ENCODE measurements at regions not wholly inside any gene's neighbourhood (a gene's known extent, or its start where the extent isn't known, plus 50 kb on each side); places are given as distances from the start of the nearest gene placed in this dataset.

DNA sequence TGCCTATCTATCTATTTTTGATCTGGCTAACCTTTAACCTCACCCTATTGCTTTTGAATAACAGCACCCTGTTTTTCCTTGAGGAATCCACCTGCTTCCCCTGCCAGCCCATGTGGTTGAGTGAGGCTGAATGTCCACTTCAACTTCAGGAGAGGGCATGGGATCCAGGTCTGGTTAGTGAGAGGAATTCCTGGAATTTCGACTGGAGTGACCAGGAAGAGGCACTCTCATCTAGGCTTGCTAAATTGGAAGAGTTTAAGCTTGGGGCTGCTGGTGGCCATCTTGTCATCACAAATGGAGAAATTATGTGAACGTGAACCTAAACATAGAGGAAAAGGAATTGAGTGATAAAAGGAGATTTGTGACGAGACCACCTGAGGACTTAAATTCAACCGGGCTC, 322.1 kb downstream of the OSTF1 start:
- no peak for DNase-seq (ENCODE audit: low spot score)

DNA sequence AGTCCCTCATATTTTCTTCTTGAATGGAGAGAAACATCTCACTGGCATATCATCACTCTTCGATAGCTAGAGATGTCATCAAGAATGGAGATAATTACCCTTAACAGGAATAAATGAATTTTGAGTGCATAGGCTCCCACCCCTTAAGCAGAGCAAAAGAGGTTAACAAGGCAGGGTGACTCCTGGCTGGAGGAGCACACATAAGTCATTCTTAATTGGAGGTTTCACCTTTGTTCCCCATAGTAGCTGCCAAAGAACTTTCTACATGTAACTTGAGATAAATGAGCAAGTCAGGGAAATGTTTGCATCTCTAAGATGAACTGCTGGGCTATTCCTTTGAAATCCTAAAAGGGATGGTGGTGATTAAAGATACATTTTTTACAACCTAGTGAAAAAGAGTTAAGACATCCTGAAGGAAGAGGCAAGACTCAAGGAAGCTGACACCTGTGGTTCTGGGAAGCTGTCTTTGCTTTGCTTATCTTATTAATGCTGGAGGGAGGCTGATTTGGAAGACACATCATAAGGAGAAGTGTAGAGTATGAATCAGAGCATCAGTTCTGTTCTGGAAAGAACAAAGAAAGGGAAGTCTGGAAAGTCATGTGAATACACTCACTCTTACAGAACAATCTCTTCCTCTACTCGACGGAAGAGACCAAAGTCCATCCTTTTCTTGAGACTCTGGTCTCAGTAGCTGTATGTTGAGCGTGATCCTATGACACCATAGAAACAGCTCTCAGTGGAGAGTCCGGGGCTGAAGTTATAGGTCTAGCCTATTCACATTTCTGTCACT, 326.3 kb downstream of the OSTF1 start:
- DNase-seq (ENCODE audit: low spot score): no peak

DNA sequence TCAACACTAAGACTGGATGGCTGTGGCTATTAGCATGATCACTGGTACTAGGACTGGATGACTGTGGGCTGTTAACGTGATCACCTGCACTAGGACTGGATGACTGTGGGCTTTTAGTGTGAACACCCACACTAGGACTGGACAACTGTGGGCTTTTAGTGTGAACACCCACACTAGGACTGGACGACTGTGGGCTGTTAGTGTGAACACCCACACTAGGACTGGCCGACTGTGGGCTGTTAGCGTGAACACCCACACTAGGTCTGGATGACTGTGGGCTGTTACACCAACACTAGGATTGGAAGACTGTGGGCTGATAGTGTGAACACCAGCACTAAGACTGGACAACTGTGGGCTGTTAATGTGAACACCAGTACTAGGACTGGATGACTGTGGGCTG, 329.2 kb downstream of the OSTF1 start:
- no peak for DNase-seq (ENCODE audit: low spot score)

DNA sequence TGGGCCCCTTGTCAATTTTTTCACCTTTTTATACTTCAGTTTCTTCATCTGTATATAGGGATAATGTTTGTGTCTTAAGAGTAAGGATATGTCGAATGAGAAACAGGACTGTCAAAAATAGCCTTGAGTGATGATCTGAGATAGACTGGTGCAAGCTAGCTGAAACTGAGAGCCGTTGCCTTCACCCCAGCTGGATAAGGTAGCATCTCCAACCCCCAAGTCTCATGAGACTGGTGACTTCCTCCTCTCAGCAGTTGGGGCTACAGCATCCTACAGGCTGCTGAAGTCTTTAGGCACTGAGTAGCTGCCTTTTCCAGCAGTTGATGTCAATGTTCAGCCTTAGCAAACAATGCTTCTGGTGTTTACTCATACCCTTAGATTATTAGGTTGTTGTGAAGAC, 330.2 kb downstream of the OSTF1 start:
- DNase-seq (ENCODE audit: low spot score): no peak

DNA sequence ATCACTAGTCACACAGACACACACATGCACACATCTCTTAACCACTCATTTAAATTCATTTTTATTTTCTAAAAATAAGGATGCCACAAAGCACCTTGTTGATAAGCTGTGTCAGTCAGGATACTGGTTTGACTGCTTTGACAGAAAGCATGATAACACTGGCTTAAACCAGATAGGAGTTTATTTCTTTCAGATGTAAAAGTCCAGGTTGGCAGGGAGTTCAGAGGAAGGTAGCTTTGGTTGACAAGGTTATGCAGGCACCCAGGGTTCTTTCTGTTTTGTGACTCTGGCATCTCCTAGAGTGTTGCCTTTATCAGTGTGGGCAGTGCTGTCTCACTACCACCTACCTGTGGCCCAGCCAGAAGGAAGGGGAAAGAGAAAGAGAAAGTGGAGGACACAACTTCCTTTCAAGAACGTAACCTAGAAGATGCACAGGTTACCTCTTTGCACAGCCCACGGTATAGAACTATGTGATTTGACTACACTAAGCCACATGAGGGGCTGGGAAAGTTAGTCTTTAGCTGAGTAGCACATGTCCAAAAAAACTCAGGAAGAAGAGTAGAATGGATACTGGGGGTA, 334.7 kb downstream of the OSTF1 start:
- no peak for DNase-seq (ENCODE audit: low spot score)

DNA sequence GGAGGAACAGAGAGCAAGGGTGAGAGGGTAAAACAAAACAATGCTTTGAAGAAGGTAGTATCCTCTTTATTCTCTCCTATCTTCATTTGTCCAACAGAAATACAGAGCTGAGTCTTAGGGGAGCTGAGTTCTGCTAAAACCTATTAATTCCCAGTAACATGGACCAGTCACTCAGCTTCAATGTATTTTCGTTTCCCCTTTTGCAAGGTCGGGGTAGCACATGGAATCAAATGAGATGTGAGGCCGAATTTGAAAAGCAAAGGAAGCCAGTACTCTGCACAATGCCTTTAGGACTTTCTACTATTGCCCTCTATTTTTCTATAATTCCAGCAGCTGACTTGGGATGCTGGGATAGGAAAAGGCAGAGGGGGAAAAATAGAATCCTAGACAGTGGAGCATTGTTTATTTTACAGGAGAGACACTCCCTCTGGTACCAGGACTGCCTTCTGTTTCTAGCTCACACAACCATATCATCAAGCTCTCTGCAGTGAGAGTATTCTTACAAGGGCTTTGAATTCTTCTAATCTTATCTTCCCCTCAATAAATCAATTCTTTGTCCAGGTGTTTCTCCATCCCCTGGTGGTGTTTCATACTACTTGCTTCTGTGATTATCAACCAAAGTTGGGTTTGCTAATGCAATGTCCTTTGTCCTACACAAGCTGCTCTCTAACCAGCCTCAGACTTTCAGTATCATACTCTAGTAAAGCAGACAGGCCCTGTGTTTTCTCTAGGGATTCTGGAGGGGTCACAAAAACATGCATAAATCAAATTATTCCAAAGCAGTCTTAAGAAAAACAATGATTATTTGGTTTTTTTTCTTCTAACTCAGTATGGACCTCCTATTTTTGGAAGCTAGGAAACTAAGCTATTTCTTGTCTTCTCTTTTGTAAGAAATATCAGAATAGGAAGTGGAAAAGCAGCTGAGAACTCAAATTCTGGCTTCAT, 341.5 kb downstream of the OSTF1 start:
- no peak for DNase-seq (ENCODE audit: low spot score)

DNA sequence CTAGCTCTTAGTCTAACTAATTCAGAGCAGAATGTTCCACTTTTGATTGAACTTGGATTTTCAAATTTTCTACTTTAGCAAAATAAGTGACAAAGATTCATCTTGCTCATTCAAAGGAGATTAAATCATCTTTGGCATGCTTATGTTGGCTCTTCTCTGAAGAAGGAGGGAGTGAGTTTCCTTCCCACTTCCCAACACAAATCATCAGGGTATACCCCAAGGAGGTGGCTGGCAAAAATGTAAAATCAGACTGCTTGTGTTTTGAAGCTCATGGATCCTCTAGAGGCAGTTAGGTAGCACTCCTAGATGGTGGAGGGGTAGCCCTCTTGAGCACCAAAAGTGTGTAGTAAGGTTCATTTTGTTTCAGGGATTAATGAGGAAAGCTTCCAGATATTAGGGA, 343.1 kb downstream of the OSTF1 start:
- DNase-seq (ENCODE audit: low spot score): no peak

DNA sequence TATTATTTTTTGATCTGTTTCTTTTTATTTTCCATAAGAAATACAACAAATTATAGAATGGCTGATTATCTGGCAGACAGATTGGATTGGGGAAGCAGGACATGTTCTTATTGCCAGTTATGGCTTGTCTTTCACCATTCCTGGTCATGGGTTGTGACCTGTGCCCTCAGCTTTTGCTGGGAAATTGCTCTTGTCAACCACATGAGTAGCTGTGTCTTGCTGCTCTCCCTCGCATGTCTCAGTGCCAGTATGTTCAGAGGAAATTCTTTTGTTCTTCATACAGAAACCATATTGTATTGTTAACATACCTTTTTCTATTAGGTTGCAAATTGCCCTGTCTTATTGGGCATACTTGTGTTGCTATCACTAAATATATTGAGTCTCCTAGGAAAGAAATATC, 344.1 kb downstream of the OSTF1 start:
- no peak for DNase-seq (ENCODE audit: low spot score)

DNA sequence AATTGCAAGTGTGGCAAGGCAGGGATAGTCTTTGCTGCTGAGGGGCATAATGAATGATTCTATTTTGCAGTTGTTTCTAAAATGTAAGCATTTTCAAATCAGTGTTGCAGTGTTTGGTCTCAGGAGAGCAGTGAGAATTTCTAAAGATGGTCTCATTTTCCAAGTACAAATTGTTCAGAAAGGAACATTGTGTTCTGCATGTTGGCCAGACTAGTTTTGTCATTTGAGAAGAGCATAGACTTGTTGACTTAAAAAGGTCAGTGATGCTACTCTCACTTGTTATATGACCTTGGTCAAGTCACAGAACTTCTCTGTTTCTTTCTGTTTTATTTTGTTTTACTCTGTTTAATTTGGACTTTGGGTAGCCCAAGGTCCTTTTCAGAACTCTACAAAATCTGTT, 344.6 kb downstream of the OSTF1 start:
- DNase-seq (ENCODE audit: low spot score): no peak

DNA sequence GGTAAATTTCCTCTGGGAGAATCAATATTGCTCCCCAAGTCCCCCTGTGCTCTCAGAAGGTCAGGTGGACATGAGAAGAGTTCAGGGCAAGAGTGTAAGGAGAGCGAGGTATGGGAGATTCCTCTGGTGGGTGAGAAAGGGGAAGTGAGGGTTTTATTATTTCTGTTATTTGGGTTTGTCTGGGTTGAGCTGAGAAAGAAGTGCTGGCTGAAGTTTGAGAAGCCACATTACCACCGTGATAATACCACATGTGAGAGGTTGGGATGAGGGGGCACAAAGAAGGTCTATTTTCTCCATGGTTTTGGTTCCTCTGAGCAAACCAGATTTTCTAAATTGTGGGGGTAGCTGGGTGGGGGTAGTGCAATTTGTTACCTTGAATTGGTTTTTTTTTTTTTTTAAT, 350.4 kb downstream of the OSTF1 start:
- DNase-seq (ENCODE audit: low spot score): no peak

DNA sequence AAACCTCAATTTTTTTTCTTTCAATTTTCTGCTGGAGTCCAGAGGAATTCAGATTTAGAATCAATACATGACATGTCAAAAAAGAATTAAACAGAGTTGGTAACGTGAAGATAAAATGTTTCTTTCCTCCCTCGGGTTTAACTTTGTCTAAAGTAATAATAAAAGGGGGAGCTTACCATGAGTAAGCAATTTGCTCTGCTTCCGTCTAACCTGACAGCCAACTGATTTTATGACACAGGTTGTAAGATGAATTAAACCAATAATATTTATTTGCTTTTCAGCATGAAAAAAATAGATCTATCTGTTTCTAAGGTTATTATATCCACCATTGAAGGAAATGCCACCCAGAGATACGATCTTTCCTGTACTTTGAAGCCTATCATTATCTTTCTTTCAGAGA, 352.6 kb downstream of the OSTF1 start:
- no peak for DNase-seq (ENCODE audit: low spot score)

DNA sequence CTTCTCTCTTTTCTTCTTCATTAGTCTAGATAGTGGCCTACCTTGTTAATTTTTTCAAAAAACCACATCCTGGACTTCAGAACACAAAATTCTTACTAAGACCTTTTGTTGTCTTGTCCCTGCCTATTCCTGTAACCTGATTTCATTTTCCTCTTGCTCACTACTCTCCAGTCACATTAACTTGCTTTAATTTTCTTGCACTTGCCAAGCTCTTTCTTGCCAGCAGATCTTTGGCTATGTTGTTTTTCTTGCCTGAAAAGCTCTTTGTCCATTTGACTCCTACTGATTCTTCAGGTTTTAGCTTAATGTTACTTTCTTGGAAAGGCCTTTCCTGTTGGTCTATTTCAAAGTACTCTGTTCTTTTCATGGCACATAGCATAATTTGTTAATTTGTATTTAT, 356.8 kb downstream of the OSTF1 start:
- DNase-seq (ENCODE audit: low spot score): no peak

DNA sequence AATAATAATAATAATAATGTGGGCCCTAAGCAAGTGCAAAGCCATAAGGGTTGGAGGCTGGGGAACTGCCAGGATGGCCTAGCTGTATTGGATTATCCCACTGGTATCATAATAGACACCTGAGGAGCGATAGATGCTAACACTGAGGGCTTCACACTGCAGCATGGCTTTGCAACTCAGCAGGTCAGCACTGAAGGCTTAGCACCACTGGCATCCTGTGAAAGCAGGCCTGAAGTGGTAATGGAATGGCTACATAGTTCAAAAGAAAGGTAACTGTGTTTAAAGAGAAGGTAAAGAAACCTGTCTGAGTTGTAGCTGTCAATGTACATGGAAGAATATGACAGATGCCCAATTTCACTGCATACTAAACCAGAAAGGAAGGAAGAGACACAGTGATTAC, 359.0 kb downstream of the OSTF1 start:
- DNase-seq (ENCODE audit: low spot score): no peak

DNA sequence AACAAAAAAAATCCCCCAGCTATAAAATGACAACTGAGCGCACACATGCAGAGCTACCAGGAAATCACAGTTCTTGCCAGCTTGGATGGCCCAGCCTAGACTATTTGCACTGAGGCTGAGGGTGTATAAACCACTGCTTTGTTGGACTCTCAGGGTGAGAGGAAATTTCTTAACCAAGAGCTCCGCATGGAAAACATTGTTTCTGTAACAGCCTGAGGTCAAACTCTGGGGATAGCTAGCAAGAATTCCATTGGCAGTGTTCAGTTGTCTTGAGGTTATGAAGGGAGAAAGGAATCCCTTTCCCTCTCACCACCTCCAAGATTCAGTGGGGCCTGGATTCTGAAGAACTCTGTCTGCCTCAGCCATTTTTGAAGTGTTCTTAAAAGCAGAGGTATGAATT, 360.0 kb downstream of the OSTF1 start:
- DNase-seq (ENCODE audit: low spot score): no peak

DNA sequence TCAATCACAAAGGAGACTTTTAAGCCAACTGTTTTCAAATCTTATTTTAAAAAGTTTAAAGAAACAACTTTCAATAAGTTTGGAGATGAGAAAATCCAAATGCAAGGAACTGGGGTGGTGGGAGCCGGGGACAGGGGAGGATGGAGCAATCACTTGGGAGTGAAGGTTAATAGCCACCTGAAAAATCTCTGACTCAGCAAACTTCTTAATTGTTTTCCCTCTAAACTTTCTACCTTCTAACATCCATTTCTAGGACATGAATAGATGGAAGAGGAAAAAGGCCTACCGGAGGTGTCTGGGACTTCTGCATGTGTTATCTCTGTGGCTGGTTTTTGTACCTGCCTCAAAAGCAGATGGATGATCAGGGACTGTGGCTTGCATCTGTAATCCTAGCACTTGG, 360.6 kb downstream of the OSTF1 start:
- DNase-seq (ENCODE audit: low spot score): no peak

DNA sequence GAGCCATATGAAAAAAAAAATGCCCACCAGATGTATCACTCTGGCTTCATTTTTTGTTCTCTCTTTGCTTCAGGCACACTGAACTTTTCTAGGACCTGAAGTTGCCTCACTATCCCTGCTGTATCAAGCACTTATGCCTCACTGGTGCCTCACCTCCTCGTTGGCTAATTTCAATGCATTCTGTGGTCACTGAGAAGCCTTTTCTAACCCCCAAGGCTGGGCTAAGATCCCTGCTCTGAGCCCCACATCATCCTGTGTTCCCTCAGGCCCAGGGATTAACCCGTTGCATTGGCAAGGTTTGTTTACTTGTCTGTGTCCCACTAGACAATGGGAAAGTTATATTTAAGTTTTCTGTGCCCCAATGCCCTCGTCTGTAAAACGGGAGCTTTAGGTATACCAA, 362.7 kb downstream of the OSTF1 start:
- no peak for DNase-seq (ENCODE audit: low spot score)

DNA sequence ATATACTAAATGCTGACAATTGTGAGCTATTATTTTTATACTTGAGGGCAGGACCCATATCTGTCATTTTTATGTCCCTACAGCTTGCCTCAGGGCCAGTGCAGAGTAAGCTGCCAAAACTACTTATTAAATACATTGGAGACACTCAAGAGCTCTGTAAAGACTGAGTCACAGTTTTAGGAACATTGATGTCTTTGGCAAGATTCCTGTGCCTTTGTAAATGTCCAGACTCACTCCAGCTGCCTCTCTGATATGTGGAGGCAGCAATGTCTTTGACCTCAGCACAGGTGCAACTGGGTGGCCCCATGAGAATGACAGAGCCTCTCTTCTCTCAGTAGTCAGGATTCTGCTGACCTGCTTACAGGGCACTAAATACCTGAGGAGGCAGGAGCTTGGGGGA, 363.2 kb downstream of the OSTF1 start:
- no peak for DNase-seq (ENCODE audit: low spot score)

DNA sequence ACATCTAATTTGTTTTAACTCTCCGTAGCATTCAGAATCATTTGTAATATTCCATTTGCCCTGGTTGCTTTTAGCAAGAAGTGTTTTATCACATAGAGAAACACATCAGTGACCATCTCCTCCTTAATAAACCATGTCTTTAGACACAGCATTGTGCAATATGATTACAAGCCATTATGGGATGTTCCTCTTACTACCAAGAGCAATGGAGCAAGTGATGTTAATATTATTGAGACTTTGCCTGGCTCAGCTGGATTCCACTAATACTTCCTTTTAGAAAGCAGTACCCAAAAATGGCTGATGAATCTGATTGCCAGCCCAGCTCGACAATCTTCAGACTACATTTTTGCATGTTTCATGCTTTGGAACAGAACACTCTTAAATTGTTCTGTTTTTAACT, 364.2 kb downstream of the OSTF1 start:
- DNase-seq (ENCODE audit: low spot score): no peak

DNA sequence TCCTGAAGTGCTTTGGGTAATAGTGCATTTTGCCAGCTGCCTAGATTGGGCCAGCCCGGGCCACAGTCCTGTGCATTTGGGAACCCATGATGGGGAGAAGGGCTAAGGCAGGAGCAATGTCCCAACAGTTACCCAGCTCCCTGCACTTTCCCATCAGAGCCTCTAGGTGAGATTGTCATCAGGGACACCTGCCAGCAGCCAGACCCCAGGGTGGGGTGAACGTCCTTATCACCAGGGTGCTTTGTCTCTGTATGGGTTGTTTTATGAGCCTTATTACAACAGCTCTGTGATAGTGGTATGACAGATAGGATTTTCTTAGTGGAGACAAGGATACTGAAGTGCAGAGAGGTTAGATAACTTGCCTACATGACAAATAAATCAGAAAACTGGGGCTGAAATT, 365.7 kb downstream of the OSTF1 start:
- DNase-seq (ENCODE audit: low spot score): no peak

DNA sequence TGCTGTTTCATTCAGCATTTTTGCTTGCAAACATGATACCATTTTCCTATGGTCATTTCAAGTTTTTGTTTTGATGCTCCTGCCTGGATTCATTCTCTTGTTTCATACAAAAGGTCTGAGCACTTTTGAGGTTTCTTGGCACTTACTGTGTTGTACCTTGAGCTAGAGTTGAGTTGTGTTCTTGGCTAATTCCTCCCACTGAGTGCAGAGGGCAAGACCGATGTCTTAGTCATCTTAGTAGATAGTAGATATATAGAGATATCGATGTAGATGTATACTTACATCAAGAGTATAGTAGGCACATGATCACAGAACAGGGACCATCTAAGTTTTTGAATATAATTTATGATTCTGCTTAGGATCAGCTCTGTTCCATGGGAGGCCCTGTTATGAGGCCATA, 366.6 kb downstream of the OSTF1 start:
- no peak for DNase-seq (ENCODE audit: low spot score)

DNA sequence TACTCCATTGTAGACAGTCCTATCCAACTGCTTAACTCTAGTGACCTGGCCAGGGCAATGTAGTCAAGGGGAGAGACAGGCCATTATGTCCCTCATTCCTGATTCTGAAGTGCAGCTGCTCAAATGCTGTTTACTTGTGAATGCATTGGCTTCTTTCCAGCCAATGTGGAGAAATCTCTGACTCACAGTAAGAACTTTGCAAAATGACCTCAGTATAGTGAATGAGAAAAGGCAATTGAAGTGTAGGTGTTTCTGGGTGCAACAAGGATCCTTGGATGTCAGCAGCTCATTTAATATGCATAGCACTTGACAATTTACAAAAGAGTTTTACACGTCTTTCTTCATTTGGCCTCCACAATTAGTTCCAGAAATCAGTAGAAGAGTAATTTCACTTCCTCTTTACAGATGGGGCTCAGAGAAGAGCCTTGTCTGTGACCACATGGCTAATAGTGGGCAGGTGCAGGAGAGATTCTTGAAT, 367.2 kb downstream of the OSTF1 start:
- no peak for DNase-seq (ENCODE audit: low spot score)

DNA sequence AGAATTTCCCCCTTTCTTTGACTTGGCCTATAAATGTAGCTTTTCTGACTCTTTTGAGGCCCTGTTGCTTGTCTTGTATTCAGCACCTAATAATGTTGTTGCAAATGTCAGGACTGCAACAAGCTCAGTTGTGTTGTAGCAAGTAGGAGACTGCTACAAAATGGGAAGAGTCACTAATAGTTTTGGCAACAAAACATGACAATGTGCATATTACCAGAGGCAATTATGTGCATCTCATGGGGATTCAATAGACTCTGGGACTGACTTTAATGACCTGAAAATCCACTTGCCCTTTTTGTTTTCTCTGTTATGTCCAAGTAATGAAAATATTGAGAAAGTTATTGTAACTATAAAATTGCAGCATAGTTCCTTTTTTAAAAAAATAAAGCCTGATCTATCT, 368.4 kb downstream of the OSTF1 start:
- no peak for DNase-seq (ENCODE audit: low spot score)

DNA sequence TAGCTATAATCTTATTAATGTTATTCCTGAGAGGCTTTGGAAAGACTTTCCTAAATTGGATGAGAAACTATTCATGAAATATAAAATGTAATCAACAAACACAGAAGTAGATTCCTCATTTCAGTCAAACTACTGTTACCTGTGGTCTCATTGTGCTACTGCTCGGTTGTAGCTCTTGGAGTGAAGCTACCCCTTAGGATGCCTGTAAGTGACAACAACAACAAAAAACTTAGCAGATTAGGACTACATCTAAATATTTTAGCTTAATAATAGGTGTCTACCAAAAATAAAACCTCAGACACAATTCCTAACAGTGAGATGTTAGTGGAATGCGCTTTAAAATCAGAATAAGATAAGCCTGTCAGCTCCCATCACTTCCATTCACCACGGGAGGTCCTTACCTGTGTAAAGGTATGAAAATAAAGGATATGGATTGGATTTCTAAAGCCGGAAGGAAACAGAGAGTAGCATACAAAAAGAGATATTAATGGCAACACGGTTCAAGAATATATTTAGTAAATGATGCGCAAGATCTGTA, 369.2 kb downstream of the OSTF1 start:
- DNase-seq (ENCODE audit: low spot score): no peak
